ENCODE measurements at regions not wholly inside any gene's neighbourhood (a gene's known extent, or its start where the extent isn't known, plus 50 kb on each side); places are given as distances from the start of the nearest gene placed in this dataset.

- dilution Hi-C loops (cut with MboI; ENCODE audit: extremely low pct_ligation_motif_present, low sequenced_read_pairs) (no loop called here), intact Hi-C loops (cut with micrococcal nuclease) (no loop called here)
- FAIRE-seq (no peak), DNase-seq (ENCODE audit: low read depth, low spot score) (no peak)
- no peaks in the 10 kb centered on the region for H3K4me1 ChIP-seq (ENCODE audit: control insufficient read depth, extremely low read depth, insufficient read depth, low read length)
- H3K9me1 ChIP-seq (replicated peaks; ENCODE audit: control insufficient read depth, extremely low read depth, insufficient read depth, low read length) = no peaks in the 10 kb centered on the region
- TF ChIP-seq POLR2AphosphoS5 (IDR thresholded peaks at IDR 0.05; ENCODE audit: insufficient read depth, low read depth, low read length) = no peak
- no peak for TF ChIP-seq MYC (IDR thresholded peaks at IDR 0.05; ENCODE audit: low read depth, low read length)
- no peak for TF ChIP-seq GATA2 (IDR thresholded peaks at IDR 0.05; ENCODE audit: insufficient read depth, insufficient read length, low read depth, low read length)
- TF ChIP-seq, protein P1, sequence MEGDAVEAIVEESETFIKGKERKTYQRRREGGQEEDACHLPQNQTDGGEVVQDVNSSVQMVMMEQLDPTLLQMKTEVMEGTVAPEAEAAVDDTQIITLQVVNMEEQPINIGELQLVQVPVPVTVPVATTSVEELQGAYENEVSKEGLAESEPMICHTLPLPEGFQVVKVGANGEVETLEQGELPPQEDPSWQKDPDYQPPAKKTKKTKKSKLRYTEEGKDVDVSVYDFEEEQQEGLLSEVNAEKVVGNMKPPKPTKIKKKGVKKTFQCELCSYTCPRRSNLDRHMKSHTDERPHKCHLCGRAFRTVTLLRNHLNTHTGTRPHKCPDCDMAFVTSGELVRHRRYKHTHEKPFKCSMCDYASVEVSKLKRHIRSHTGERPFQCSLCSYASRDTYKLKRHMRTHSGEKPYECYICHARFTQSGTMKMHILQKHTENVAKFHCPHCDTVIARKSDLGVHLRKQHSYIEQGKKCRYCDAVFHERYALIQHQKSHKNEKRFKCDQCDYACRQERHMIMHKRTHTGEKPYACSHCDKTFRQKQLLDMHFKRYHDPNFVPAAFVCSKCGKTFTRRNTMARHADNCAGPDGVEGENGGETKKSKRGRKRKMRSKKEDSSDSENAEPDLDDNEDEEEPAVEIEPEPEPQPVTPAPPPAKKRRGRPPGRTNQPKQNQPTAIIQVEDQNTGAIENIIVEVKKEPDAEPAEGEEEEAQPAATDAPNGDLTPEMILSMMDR (IDR thresholded peaks at IDR 0.05; ENCODE audit: extremely low read depth in 1 of 2, insufficient read depth in 1 of 2, low read depth in 1 of 2, low read length in 2 of 2) = no peak
- CTCF ChIA-PET = no interaction called here
- H2AFZ ChIP-seq (ENCODE audit: low read depth, low read length) = no peak overlapping the region
- H4K20me1 ChIP-seq (replicated peaks; ENCODE audit: control insufficient read depth, extremely low read depth, insufficient read depth, low read length) = no peaks in the 10 kb centered on the region
- H3K36me3 ChIP-seq (ENCODE audit: control insufficient read depth in 2 of 2, extremely low read depth in 1 of 2, insufficient read depth in 2 of 2, low read length in 2 of 2) = no peaks in the 10 kb centered on the region
- no peak overlapping the region for H3K27ac ChIP-seq (ENCODE audit: insufficient read depth, low read depth, low read length)
- no peaks in the 10 kb centered on the region for H3K79me2 ChIP-seq (ENCODE audit: control insufficient read depth, insufficient read depth, low read length)
- H3K27me3 ChIP-seq (ENCODE audit: control insufficient read depth in 2 of 2, insufficient read depth in 2 of 2, low read length in 2 of 2) = no peaks in the 10 kb centered on the region
- peaks cover 9% of the 10 kb centered on the region for H3K9me3 ChIP-seq (replicated peaks; ENCODE audit: control insufficient read depth, insufficient read depth, low read length)
- POLR2A ChIA-PET = no interaction called here
- no peak overlapping the region for H3K9ac ChIP-seq (replicated peaks; ENCODE audit: extremely low read depth, insufficient read depth, low read length)
- no peak overlapping the region for H3K4me2 ChIP-seq (ENCODE audit: insufficient read depth, low read length)
- no peak overlapping the region for H3K4me3 ChIP-seq (replicated peaks in 1 of 3; ENCODE audit: insufficient read depth in 1 of 3, low read depth in 1 of 3, low read length in 3 of 3)
- BruUV-seq (replicated peaks) = no TSS peak
Observed at GRCh38 chr1:238624776-238625175, 734.1 kb upstream of the ZP4 start.

DNA sequence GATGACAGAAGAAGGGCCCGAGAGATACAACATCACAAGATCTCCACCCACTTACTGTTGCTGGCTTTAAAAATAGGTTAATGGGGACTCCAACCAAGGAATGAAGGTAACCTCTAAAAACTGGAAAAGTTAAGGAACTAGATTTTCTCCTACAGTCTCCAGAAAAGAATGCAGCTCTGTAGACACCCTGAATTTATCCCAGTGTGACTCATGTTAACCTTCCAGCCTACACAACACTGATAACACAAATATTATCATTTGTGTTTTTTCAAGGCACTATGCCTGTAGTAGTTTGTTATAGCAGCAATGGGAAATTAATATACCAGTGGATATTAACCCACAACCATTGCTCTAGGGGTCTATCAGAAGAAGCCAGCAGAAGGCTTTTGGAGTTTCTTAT is 730.7 kb upstream of the ZP4 start:
- no peak for TF ChIP-seq GATA2 (IDR thresholded peaks at IDR 0.05; ENCODE audit: insufficient read depth, insufficient read length, low read depth, low read length)
- TF ChIP-seq POLR2A (IDR thresholded peaks at IDR 0.05; ENCODE audit: low read depth, low read length) = no peak
- TF ChIP-seq FOS (IDR thresholded peaks at IDR 0.05; ENCODE audit: borderline replicate concordance, insufficient read depth, low read length) = no peak
- TF ChIP-seq, protein P1 (IDR thresholded peaks at IDR 0.05; ENCODE audit: extremely low read depth in 1 of 2, insufficient read depth in 1 of 2, low read depth in 1 of 2, low read length in 2 of 2) = no peak
- no peak for TF ChIP-seq EZH2 (IDR thresholded peaks at IDR 0.05; ENCODE audit: borderline replicate concordance, low read depth, low read length, severe bottlenecking)
- TF ChIP-seq, protein P2, sequence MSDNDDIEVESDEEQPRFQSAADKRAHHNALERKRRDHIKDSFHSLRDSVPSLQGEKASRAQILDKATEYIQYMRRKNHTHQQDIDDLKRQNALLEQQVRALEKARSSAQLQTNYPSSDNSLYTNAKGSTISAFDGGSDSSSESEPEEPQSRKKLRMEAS (IDR thresholded peaks at IDR 0.05; ENCODE audit: insufficient read depth, insufficient read length) = no peak
- TF ChIP-seq POLR2AphosphoS5 (IDR thresholded peaks at IDR 0.05; ENCODE audit: insufficient read depth, low read depth, low read length) = no peak
- TF ChIP-seq JUN (IDR thresholded peaks at IDR 0.05; ENCODE audit: borderline replicate concordance, insufficient read depth, insufficient read length, low read depth) = no peak
- no peak for TF ChIP-seq MYC (IDR thresholded peaks at IDR 0.05; ENCODE audit: low read depth, low read length)
- no TSS peak for BruUV-seq (replicated peaks)
- Histone ChIP-seq H4K20me1 (replicated peaks; ENCODE audit: control insufficient read depth, extremely low read depth, insufficient read depth, low read length) (no peaks in the 10 kb centered on the region), H3K9ac (replicated peaks; ENCODE audit: extremely low read depth, insufficient read depth, low read length) (no peak overlapping the region), H3K4me1 (ENCODE audit: control insufficient read depth, extremely low read depth, insufficient read depth, low read length) (no peaks in the 10 kb centered on the region), H3K4me3 (replicated peaks in 1 of 3; ENCODE audit: insufficient read depth in 1 of 3, low read depth in 1 of 3, low read length in 3 of 3) (no peak overlapping the region), H2AFZ (ENCODE audit: low read depth, low read length) (no peak overlapping the region), H3K27me3 (ENCODE audit: control insufficient read depth in 2 of 2, insufficient read depth in 2 of 2, low read length in 2 of 2) (no peaks in the 10 kb centered on the region), H3K79me2 (ENCODE audit: control insufficient read depth, insufficient read depth, low read length) (no peaks in the 10 kb centered on the region), H3K9me3 (replicated peaks; ENCODE audit: control insufficient read depth, insufficient read depth, low read length) (peaks cover 4% of the 10 kb centered on the region), H3K36me3 (ENCODE audit: control insufficient read depth in 2 of 2, extremely low read depth in 1 of 2, insufficient read depth in 2 of 2, low read length in 2 of 2) (no peaks in the 10 kb centered on the region), H3K27ac (ENCODE audit: insufficient read depth, low read depth, low read length) (no peak overlapping the region), H3K9me1 (replicated peaks; ENCODE audit: control insufficient read depth, extremely low read depth, insufficient read depth, low read length) (no peaks in the 10 kb centered on the region), H3K4me2 (ENCODE audit: insufficient read depth, low read length) (no peak overlapping the region)
- FAIRE-seq (no peak), DNase-seq (ENCODE audit: low read depth, low spot score) (no peak)
- ChIA-PET POLR2A (no interaction called here), CTCF (no interaction called here)
- intact Hi-C loops (cut with micrococcal nuclease) (no loop called here), dilution Hi-C loops (cut with MboI; ENCODE audit: extremely low pct_ligation_motif_present, low sequenced_read_pairs) (no loop called here)

Data from endothelial cell of umbilical vein (primary cell).